Epithelial cell of esophagus (primary cell): ENCODE measurements at regions not wholly inside any gene's neighbourhood (a gene's known extent, or its start where the extent isn't known, plus 50 kb on each side); places are given as distances from the start of the nearest gene placed in this dataset.

Experiments used
- DNase-seq: peaks from one replicate; pipeline ENCODE4 v3.0.0; 2010; ENCODE audit warnings: low read depth
- H3K4me3 ChIP-seq: 2 replicates; pipeline ENCODE4 v1.5.1; 2011; ENCODE audit warnings: mild to moderate bottlenecking, low read length, control low read depth
- CTCF ChIP-seq: IDR thresholded peaks from 2 replicates; pipeline ENCODE4 v1.5.1; 2011; ENCODE audit warnings: low read depth, mild to moderate bottlenecking, low read length, control low read depth, inconsistent platforms; ENCODE audit not compliant: insufficient read depth; ENCODE audit errors: missing control alignments

- DNase-seq, result no peak
- no peak for TF ChIP-seq CTCF
- H3K4me3 ChIP-seq, result no peak overlapping the region
Observed at GRCh38 chr5:13408616-13409015, 535.9 kb downstream of the DNAH5 start.

DNA sequence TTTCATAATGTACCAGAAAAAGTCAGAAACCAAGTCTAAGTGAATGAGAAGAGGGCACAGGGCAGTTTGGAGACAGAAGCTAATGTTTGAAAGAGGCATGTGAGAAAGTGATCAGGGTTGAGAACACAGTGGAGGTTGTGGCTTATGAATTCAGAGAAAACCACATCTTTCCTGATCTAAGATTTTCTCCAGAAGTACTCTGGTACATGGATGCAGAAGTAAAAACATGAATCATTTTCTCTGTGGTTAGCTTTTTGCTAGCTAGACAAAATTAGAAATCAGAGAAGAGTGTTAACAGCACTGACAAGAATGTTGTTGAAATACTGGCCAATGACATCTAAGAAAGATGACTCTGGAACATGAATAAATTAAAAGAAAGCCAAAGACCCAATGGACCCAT lies 541.1 kb downstream of the DNAH5 start:
- H3K4me3 ChIP-seq, result no peak overlapping the region
- TF ChIP-seq CTCF, result no peak
- no peak for DNase-seq

GRCh38 chr5:13385066-13385465 lies 559.4 kb downstream of the DNAH5 start:
- no peak for DNase-seq
- no peak for TF ChIP-seq CTCF
- no peak overlapping the region for H3K4me3 ChIP-seq

- no peak for DNase-seq
- TF ChIP-seq CTCF, result no peak
- H3K4me3 ChIP-seq, result no peak overlapping the region
Observed at GRCh38 chr5:13382232-13382631, 562.3 kb downstream of the DNAH5 start.

- no peak overlapping the region for H3K4me3 ChIP-seq
- TF ChIP-seq CTCF, result no peak
- peak; percentile 2 for DNase-seq
Observed at GRCh38 chr5:13378091-13378490, 566.4 kb downstream of the DNAH5 start.

GRCh38 chr5:13359344-13359743 lies 585.1 kb downstream of the DNAH5 start:
- no peak for TF ChIP-seq CTCF
- no peak overlapping the region for H3K4me3 ChIP-seq
- DNase-seq, result peak; percentile 87

- no peak for TF ChIP-seq CTCF
- no peak for DNase-seq
- H3K4me3 ChIP-seq, result no peak overlapping the region
Observed at GRCh38 chr5:13358342-13358741, 586.1 kb downstream of the DNAH5 start.
